ENCODE measurements at regions not wholly inside any gene's neighbourhood (a gene's known extent, or its start where the extent isn't known, plus 50 kb on each side); places are given as distances from the start of the nearest gene placed in this dataset.

DNA sequence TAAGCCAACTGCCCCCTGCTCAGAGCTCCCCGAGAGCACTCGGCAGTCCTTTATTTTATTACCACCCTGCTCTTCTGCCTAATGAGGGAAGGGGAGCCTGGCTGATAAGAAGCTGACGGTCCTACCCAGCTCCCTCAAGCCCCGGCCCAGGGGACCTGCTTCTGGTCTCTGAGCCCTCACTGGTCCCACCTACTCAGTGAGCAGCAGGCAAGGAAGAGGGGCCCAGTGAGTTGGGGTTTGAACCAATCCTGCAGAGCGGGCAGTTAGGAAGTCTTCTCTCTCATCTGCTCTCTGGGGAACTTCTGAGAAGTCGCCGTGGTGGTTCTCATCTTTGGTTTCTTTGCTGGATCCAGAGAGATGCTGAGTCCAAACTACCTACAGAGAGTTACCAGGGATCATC lies 218.9 kb downstream of the NDUFA10 start:
- 2% methylated on average over 6 of the region's 7 CpGs for WGBS (ENCODE audit: insufficient coverage, low coverage, missing lambda C conversion rate)
- H3K79me2 ChIP-seq (ENCODE audit: control insufficient read depth, insufficient read depth, low read length) = no peaks in the 10 kb centered on the region
- no peaks in the 10 kb centered on the region for H4K20me1 ChIP-seq (replicated peaks; ENCODE audit: control insufficient read depth, insufficient read depth, low read length)
- no peak overlapping the region for H3K4me3 ChIP-seq
- no peaks in the 10 kb centered on the region for H3K9me1 ChIP-seq (ENCODE audit: control insufficient read depth, insufficient read depth, low read length)
- H3K4me2 ChIP-seq (ENCODE audit: insufficient read depth, low read length) = no peak overlapping the region
- H2AFZ ChIP-seq (ENCODE audit: low read depth, low read length) = no peak overlapping the region
- no TSS peak for BruUV-seq (replicated peaks)
- TF ChIP-seq KLF13 (tag; IDR thresholded peaks at IDR 0.05; ENCODE audit: borderline replicate concordance, low read depth) = no peak
- TF ChIP-seq, protein P1, sequence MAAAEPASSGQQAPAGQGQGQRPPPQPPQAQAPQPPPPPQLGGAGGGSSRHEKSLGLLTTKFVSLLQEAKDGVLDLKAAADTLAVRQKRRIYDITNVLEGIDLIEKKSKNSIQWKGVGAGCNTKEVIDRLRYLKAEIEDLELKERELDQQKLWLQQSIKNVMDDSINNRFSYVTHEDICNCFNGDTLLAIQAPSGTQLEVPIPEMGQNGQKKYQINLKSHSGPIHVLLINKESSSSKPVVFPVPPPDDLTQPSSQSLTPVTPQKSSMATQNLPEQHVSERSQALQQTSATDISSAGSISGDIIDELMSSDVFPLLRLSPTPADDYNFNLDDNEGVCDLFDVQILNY (CRISPR knock-in tag; IDR thresholded peaks at IDR 0.05) = no peak
- no peak for TF ChIP-seq RCOR1 (IDR thresholded peaks at IDR 0.05; ENCODE audit: borderline replicate concordance in 1 of 2, low read depth in 2 of 2, low read length in 2 of 2)
- TF ChIP-seq, protein P2, sequence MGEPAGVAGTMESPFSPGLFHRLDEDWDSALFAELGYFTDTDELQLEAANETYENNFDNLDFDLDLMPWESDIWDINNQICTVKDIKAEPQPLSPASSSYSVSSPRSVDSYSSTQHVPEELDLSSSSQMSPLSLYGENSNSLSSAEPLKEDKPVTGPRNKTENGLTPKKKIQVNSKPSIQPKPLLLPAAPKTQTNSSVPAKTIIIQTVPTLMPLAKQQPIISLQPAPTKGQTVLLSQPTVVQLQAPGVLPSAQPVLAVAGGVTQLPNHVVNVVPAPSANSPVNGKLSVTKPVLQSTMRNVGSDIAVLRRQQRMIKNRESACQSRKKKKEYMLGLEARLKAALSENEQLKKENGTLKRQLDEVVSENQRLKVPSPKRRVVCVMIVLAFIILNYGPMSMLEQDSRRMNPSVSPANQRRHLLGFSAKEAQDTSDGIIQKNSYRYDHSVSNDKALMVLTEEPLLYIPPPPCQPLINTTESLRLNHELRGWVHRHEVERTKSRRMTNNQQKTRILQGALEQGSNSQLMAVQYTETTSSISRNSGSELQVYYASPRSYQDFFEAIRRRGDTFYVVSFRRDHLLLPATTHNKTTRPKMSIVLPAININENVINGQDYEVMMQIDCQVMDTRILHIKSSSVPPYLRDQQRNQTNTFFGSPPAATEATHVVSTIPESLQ (CRISPR knock-in tag; IDR thresholded peaks at IDR 0.05) = no peak
- no peak for TF ChIP-seq SRSF1 (IDR thresholded peaks at IDR 0.05; ENCODE audit: low read depth, low read length)
- in situ Hi-C loops (cut with MboI) = no loop called here
- no peaks in the 10 kb centered on the region for H3K9me3 ChIP-seq (replicated peaks; ENCODE audit: control insufficient read depth, insufficient read depth, low read depth, low read length)
- ChIA-PET POLR2A (interaction anchor here (0.6 kb wide), 1 partner anchor 21 kb away, joined by 3 read pairs; no protein-coding TSS in a partner anchor), CTCF (ENCODE audit: low intra/inter-chr PET ratio) (no interaction called here)
- intact Hi-C loops (cut with micrococcal nuclease) = no loop called here
- no peaks in the 10 kb centered on the region for H3K4me1 ChIP-seq (replicated peaks in 1 of 2; ENCODE audit: control insufficient read depth in 2 of 2, insufficient read depth in 2 of 2, low read length in 2 of 2)
- ATAC-seq (no peak), DNase-seq (ENCODE audit: extremely low read depth in 1 of 4, low spot score in 3 of 4) (no peak), FAIRE-seq (no peak)
- H3K9ac ChIP-seq (ENCODE audit: insufficient read depth in 1 of 2, low read depth in 2 of 2, low read length in 2 of 2) = no peak overlapping the region
- no peaks in the 10 kb centered on the region for H3K36me3 ChIP-seq (ENCODE audit: control insufficient read depth, insufficient read depth, low read length)
- H3K27ac ChIP-seq (ENCODE audit: extremely low read depth, low read depth, low read length) = no peak overlapping the region
- H3K27me3 ChIP-seq (ENCODE audit: control insufficient read depth in 2 of 2, insufficient read depth in 2 of 2, low read length in 2 of 2) = peaks cover 4 to 65% of the 10 kb centered on the region in 2 experiments; a peak in 3 of 5 replicates
